NB4 (cell line): ENCODE measurements at regions not wholly inside any gene's neighbourhood (a gene's known extent, or its start where the extent isn't known, plus 50 kb on each side); places are given as distances from the start of the nearest gene placed in this dataset.
A peak's percentile ranks its signal among the peaks of the same experiment; 100 is the strongest.
"Not testable (repeated sequence)": the region's sequence is repeated elsewhere in the genome, so short reads cannot be mapped to it uniquely, and the experiment has no call there.

Source experiments
- DNase-seq: peaks from one replicate; pipeline ENCODE4 v3.0.0; 2010; ENCODE audit warnings: low read depth
- H3K4me3 ChIP-seq: one replicate; pipeline ENCODE4 v1.5.1; 2011; ENCODE audit warnings: mild to moderate bottlenecking, low read depth, low read length, moderate library complexity
- MYC ChIP-seq: IDR thresholded peaks from 2 replicates; pipeline ENCODE4 v1.6.1; 2011; ENCODE audit warnings: low read depth, low read length
- POLR2A ChIP-seq: IDR thresholded peaks from 2 replicates; pipeline ENCODE4 v1.6.1; 2011; ENCODE audit warnings: mild to moderate bottlenecking; ENCODE audit not compliant: insufficient read length; ENCODE audit errors: extremely low read depth
- TF ChIP-seq, protein P1 (sequence below): IDR thresholded peaks from one replicate; pipeline ENCODE4 v1.5.1; 2012; ENCODE audit warnings: low read depth, low read length
- TF ChIP-seq, protein P2 (sequence below): IDR thresholded peaks from 2 replicates; pipeline ENCODE4 v1.6.1; 2011; ENCODE audit warnings: low read depth, low read length

GRCh38 chr20:60785785-60786184 lies 466.3 kb upstream of the CDH4 start:
- H3K4me3 ChIP-seq, result no peak overlapping the region
- TF ChIP-seq, protein P1, sequence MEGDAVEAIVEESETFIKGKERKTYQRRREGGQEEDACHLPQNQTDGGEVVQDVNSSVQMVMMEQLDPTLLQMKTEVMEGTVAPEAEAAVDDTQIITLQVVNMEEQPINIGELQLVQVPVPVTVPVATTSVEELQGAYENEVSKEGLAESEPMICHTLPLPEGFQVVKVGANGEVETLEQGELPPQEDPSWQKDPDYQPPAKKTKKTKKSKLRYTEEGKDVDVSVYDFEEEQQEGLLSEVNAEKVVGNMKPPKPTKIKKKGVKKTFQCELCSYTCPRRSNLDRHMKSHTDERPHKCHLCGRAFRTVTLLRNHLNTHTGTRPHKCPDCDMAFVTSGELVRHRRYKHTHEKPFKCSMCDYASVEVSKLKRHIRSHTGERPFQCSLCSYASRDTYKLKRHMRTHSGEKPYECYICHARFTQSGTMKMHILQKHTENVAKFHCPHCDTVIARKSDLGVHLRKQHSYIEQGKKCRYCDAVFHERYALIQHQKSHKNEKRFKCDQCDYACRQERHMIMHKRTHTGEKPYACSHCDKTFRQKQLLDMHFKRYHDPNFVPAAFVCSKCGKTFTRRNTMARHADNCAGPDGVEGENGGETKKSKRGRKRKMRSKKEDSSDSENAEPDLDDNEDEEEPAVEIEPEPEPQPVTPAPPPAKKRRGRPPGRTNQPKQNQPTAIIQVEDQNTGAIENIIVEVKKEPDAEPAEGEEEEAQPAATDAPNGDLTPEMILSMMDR, result no peak
- TF ChIP-seq MYC (no peak), POLR2A (no peak)
- TF ChIP-seq, protein P2, sequence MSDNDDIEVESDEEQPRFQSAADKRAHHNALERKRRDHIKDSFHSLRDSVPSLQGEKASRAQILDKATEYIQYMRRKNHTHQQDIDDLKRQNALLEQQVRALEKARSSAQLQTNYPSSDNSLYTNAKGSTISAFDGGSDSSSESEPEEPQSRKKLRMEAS, result no peak
- DNase-seq, result no peak

DNA sequence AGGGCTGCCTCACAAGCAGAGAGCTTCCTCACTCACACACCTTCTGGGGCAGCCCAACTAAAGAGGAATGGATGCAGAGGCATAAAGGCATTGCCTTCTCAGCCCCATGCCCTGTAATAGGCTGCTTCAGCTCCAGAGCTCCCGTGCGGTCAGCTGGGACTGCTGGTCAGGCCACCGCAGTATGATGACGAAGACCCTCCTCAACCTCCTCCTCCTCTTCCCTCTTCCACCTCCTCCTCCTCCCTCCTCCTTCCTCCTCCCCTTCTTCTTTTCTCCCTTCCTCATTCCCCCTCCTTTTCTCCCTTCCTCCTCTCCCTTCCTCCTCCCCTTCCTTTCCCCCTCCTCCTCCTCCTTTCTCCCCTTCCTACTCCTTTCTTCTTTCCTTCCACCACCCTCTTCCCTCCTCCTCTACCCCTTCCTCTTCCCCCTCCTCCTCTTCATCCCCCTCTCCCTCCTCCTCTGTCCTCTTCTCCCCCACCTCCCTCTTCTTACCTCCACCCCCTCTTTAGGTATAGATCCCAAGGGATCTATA lies 465.3 kb upstream of the CDH4 start:
- no peak for DNase-seq
- TF ChIP-seq POLR2A (no peak), MYC (no peak)
- TF ChIP-seq, protein P1, result no peak
- H3K4me3 ChIP-seq, result no peak overlapping the region

- TF ChIP-seq, protein P1, result no peak
- TF ChIP-seq, protein P2, result no peak
- TF ChIP-seq POLR2A, result no peak
- TF ChIP-seq MYC, result no peak
- no peak for DNase-seq
- no peak overlapping the region for H3K4me3 ChIP-seq
Observed at GRCh38 chr20:60787276-60787675, 464.8 kb upstream of the CDH4 start.

GRCh38 chr20:60788070-60788469 lies 464.0 kb upstream of the CDH4 start:
- TF ChIP-seq, protein P2, result no peak
- TF ChIP-seq, protein P1, result no peak
- TF ChIP-seq POLR2A (no peak), MYC (no peak)
- H3K4me3 ChIP-seq, result no peak overlapping the region
- DNase-seq, result no peak

GRCh38 chr20:60789399-60789798 lies 462.7 kb upstream of the CDH4 start:
- TF ChIP-seq, protein P1, result no peak
- TF ChIP-seq POLR2A (no peak), MYC (no peak)
- TF ChIP-seq, protein P2, result no peak
- no peak overlapping the region for H3K4me3 ChIP-seq
- peak; percentile 21 for DNase-seq

- DNase-seq, H3K4me3 ChIP-seq: not testable (repeated sequence)
Observed at GRCh38 chr20:60790339-60790738, 461.7 kb upstream of the CDH4 start.
